Amniotic epithelial cell (primary cell): ENCODE measurements at regions not wholly inside any gene's neighbourhood (a gene's known extent, or its start where the extent isn't known, plus 50 kb on each side); places are given as distances from the start of the nearest gene placed in this dataset.
"Not testable (repeated sequence)": the region's sequence is repeated elsewhere in the genome, so short reads cannot be mapped to it uniquely, and the experiment has no call there.

Experiments
- DNase-seq: peaks from one replicate; pipeline ENCODE4 v3.0.0-alpha.2; 2010; ENCODE audit warnings: low read depth

DNA sequence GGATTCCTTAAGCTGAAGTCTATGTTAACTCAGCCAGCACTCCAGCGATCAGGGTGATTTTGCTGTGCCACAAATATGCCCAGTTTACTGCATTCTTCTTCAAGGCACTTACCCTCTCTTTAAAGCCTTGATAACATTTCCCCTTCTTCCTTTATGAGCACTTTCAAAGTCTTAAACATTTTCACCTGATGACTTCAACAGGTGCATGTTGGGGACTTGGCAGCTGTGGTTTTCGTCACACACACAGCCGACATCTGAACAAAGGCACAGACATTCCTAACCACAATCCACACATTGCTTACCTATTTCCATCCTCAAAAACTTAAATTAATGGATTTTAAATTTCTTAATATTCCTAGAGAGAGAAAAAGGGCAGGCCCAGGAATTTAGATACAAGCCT lies 331.5 kb downstream of the CRPPA start:
- DNase-seq = no peak

DNA sequence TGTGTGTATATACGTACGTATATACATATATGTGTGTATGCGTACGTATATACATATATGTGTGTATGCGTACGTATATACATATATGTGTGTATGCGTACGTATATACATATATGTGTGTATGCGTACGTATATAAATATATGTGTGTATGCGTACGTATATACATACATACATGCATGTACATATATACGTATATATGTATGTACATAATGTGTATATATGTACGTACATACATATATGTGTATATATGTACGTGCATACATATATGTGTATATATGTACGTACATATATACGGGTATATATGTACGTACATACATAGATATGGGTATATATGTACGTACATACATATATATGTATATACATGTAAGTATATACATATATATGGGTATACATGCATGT lies 332.1 kb downstream of the CRPPA start:
- DNase-seq = no peak

DNA sequence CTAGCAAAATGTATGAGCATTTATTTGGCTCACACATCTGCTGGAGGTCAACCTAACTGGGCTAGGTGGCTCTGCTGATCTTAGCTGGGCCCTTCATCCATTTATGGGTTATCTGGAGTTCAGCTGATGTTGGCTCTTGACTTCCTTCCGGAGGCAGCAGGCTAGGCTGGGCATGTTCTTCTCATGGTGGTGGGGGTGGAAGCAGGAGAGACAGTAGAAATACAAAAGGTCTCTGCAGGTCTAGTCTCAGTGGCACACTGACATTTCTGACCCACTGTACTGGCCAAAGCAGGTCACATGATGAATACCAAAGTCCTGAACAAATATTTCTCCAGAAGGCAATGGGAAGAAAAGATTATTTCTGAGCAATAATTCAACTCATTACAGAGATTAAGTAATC lies 334.6 kb downstream of the CRPPA start:
- DNase-seq = no peak

DNA sequence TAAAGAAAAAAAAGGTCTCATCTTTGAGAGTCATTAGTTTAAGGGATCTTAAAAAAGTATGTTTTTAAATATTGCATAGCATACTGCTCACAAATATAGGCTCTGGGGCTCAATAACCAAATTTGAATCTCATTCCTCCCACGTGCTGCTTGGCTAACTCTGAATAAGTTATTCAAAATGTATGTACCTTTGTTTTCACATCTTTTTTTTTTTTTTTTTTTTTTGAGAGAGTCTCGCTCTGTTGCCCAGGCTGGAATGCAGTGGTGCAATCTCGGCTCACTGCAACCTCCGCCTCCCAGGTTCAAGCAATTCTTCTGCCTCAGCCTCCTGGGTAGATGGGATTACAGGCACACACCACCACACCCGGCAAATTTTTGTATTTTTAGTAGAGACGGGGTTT lies 335.6 kb downstream of the CRPPA start:
- DNase-seq = not testable (repeated sequence)

DNA sequence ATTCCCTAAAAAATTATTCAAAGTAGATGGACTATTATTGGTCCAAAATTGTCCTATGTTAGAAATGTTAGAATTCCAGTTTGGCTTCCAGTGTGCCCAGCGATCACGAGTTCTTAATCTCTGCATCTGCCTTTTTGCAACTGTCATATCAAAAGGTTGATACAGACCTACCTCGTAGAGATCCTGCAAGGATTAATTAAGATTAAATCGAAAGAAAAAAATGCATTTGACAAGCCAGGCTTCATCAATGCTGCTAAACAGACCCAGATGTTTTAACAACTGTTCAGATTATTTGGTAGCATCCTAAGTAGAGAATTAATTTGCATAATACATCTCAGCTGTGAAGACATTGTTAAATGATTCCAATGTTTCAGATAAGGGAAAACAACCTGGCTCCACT lies 336.5 kb downstream of the CRPPA start:
- no peak for DNase-seq

DNA sequence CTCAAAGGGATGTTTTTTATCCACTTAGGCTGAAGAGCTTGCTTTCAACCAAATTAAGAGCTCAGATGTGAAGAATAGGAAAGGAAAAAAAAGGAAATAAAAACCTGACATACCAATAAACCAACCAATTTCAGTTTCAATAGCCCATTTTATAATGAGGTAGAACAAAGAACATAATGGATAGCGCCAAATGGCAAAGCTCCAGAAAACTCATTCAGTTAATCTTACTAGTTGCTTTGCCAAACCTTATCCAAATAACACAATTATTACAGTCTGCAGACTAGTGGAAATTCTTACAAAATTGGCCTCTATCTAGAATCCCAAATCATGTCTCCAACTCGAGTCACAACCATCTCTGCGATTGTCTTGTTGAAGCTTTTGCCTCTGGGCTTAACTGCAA lies 337.0 kb downstream of the CRPPA start:
- no peak for DNase-seq

DNA sequence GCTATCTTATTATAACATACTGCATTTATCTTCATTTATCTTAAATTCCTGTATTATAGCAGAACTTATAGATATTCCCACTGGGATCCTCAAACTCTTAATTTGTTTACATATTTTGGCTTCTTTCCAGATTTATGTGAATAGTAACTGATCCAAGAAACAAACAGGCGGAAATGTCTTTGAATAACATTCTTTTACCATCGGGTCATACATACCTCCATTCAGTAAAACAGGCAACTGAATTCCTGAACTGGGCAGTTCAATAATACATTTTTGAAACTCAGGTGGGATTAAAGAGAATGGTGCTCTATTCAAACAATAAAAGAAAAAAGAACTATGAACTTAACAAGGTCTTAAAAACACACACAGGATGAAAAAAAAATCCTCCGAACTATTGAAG lies 337.4 kb downstream of the CRPPA start:
- peak; percentile 24 for DNase-seq

DNA sequence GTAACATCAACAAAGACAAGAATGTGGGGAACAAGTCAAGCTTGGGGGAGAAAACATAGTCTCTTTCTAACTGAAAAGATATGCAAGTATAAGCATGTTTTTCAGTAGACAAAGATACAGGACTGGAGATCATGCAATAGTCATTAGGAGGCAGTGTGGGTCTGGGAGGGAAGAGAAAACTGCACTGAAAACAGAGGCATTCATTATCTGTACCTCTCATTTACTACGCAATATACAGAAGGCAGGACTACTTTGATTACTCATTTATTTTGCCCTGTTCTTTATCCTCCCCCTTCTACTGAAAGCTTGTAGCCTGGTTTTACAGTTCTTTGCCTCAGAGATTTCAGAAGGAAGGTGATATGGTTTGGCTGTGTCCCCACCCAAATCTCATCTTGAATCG lies 341.2 kb downstream of the CRPPA start:
- peak; percentile 70 for DNase-seq

DNA sequence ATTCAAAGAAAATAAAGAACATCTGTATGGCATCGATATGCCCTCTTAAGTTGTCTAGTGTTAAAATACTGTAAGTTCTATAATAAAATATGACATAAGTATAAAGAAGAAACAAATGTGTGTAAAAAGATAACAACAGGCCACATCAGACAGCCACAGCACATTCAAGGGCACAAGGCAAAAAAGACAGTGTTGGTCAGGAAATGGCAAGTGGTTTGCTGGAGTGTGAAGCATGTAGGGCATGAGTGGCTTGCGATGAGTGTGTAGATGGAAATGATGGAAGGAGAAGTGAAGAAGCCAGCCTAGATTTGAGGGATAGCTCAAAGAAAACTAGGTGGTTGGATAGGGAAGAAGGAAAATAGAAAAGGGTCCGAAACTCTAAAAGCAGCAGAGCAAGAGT lies 341.6 kb downstream of the CRPPA start:
- DNase-seq = no peak

DNA sequence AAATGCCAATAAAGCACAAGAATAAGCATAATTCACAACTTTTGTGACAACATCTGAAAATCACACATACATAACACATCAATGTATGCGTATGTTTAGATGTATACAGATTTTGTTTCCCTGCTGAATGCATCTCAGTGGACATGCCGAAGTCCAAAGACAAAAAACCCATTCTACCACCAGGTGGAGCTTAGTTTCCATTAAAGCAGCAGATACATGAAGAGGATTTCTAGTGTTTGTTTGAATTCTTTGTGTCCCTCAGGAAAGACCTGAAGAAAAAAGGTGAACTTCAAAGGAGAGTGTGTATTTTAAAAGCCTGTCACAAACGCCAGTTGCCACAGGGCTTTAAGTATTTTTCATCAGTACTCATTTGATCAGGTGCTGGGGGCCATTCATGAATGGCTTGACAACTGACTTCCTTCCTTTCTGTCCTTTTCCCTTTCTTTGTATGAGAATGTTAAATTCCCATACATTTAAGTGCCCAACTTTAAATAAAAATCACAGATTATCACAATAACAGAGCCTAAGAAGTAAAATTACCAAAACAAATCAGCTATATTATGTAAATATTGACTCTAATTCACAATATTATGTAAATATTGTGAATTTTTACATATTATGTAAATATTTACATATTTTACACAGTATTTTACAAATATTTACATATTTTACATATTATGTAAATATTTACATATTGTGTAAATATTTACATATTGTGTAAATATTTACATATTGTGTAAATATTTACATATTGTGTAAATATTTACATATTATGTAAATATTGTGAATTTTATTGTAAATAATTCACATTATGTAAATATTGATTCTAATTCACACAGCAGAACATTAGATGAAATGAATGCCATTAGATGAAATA lies 343.0 kb downstream of the CRPPA start:
- DNase-seq = peak; percentile 64

DNA sequence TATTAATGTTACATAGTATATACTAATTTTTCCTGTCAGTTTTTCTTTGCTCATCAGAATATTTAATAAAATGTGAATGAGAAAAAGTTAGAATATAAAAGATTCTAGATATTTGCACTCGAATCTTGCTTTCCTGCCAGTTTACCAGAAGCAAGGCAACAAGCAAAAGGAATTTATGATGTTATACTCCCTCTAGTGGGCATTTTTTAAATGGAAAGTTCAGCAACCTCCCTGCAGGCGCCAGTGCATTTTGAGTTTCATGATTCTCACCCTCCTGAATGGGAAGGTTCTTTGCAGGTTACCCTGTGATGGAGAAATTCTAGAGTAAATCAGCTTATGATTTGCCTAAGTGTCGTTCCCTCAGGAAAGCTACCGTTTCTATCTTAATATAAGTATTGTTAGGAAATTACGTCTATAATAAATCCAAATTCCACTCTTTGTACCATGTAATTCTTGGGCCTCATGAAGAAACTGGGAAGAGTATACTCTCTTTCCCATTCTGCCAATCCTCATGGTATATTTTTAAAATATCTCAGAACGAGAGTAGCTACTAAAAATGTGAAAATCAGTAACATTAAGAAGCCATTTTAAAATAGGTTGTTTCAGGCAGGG lies 350.0 kb downstream of the CRPPA start:
- peak; percentile 60 for DNase-seq

DNA sequence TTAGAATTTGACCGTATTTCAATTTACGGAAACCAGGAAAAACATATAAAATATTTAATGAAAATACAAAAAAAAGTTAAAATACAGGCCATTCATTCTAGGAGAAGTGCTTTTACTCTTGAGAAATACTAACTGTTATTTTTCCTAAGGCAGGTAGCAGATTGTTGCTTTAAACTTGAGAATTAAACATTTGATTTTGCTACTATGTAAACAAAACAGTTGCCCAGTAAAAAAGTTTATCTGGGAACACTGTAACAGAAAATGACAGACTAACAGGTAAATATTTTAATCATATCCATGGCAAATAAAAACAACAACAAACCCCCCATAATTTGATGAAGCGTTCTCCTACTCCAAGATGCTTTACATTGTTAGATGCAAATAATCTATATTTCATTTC lies 350.5 kb downstream of the CRPPA start:
- no peak for DNase-seq

DNA sequence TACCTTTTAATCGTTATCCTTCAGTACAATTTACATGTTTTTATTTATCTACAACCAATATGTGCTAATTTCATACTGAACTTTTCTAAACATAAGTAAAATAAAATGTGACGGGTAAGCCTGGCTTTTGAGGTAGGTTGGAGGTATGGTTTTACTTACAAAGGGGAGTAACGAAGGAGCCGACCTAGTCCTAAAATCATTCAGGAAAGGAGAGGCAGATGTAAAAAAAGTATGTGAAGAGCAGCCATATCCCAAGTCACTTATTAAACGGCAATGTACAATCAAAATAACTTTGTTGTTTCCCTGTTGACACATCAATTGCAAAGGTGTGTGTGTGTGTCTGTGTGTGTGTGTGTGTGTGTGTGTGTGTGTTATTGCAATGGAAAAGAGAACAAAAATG lies 351.3 kb downstream of the CRPPA start:
- DNase-seq = no peak

DNA sequence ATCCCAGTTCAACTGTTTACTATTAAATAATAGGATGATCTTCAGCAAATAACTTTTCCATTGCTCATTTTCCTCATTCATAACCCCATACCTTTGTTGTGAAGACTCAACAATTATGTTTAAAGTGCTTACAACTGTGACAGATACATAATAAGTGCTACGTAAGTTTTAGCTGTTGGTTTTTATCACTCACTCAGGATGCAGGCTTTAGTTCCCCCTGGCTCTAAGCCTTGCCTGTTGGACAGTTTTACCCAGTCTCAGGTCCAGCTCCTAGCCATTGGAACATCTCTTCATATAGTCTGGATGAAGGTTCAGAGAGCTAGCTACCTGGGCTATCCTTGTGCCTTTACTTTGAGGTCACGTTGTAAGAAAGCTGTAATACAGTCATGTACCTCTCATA lies 353.2 kb downstream of the CRPPA start:
- DNase-seq = no peak

DNA sequence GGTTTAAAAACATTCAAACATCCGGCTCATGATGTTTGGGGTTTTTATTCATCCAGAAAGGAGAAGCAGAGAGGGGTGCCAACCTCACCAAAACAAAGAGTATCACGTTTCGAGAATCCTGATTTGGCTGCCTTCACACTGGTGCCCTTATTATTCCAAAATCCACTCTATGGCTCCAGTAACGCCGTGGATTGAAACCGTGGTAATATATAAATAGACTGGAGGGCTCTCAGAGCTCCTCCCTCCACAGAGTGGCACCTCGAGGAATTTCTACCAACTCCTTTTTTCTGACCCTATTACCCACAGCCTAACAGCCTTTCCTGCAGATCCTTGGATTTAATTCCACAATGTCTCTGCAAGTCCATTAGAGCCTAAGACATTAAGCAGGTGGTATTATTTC lies 353.6 kb downstream of the CRPPA start:
- DNase-seq = no peak

DNA sequence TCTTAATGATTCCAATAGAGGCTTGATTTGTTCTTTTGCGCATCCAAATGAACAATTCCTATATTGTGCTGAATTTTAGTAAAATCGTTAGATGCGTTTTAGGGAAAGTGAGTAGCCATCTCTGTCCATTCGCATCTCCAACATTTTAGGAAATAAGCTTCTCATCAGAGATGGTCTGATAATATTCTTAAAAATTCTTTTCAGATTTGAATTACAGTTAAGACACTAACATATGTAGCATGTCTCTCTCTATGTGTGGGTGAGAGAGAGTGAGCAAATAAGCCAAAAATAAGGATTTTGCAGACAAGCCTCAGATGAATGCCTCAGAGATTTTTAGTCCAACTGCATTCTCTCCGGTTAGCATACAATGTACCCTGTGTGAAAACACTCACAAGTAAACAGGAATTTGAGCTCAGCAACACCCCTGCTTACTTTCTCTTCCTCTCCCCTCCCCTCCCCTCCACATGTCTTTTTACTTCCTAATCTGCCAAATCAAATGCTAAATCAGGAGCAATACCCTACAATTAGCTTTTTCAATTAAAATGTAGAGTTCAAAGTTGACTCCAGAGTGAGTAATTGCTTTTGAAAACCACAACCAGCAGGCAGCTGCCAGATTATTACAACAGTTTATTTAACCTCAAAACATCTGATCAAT lies 354.4 kb downstream of the CRPPA start:
- DNase-seq = peak; percentile 33

DNA sequence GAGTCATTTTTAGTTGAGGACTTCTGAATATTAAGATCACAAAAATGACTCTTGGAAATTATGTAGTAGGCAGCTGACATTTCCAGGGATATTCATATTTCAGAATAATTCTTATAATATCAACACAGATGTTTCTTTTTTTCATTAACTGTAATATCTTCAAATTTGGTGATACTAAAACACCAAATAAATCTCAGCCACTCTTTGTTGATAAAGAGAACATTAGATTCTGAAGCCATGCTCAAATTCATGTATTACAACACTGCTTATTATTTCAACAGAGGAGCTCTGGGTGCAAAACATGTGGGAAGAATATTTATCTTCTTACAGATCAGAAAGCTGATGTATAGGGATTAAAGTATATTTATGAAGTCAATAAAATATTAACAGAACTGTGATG lies 355.4 kb downstream of the CRPPA start:
- no peak for DNase-seq

DNA sequence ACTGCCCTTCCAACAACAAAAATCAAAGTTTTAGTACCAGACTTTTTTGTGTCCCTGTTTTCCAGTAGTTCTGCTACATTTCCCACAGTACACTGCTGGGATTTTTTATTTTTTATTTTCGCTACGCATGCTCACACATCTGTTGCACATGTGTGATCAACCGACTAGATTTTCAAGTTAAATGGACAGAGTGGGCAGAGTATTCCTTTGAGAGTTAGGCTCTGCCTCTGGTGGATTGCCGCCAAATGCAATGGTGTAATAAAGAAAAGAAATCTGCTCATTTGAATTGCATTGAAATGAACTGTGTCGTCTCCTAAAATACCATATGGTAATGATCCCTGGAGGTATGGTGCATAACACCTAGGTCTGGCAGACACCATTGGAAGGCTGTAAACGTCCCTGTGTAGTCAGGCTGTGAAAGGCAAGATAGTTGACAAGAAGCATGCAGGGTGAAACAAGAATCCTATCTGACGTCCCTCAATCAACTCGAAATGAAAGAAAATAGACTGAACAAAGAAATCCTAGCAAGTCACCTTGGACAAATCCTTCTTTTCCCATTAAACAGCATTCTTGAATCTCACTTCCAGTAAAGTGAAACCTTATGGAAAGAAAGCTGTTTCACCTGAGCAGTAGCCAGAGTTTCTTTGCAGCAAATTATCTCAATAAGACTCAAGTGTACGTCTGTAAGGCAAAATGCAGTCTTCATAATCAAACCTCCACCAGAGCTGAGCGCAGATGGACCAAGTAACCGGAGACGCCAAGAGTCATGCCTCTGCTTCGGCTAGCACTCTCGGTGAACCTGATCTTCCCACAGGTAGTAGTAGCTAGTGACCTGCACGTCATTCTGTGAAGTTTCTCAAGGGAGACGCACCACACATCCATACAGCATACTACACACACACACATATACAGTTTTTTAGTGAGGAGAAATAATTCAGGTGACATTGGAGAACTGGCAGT lies 357.3 kb downstream of the CRPPA start:
- DNase-seq = no peak

DNA sequence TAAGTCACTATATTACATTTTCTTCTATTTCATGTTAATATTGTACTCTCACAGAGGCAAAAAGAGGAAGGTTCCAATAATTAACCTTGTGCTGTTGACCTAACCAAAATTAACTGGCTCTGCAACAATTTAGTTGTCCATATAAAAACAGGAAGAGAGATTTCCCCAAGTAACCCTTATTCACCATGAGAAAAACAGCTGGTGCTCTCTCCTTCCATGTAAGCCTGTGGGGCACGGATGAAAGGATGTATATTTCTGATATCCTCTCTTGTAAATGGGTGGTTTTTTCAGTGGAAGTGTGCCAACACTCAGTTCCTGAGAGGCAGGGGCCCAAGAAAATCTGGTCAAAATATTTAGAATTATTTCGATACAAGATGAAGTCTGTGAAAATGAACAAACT lies 358.1 kb downstream of the CRPPA start:
- DNase-seq = no peak

DNA sequence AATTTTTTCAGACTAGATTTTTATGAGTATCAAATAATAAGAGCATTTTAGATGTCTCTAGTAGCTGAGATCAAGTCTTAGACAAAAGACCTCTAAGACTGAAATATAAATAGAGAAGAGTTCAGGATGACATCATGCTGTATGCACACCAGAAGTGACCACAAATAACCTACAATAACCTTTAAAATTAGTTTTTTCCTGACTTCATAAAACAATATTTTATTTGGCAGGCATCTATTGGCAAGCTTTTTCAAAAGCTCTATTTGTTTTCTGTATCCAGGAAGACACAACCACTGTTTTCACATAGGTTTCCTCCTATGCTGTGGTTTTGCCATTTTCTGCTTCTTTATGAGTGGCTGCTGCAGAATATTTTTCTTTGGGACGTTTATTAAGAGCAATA lies 359.1 kb downstream of the CRPPA start:
- DNase-seq = no peak

DNA sequence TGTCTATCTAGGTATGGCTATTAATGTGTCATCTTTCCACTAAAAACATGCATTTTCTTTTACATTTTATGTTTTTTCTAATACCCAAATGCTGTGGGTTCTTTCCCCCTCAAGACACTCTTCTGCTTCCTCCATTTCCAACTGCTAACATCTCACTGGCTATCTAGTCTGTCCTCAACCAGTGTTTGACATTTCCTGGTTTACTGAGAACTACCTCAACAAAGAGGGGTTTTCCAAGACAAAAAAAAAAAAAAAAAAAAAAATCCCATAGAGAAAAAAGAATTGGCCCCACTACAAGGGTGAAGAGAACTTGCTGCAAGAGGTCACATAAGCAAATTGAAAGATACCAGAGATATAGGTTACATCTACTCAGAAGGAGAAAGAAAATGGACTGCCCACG lies 359.7 kb downstream of the CRPPA start:
- no peak for DNase-seq

DNA sequence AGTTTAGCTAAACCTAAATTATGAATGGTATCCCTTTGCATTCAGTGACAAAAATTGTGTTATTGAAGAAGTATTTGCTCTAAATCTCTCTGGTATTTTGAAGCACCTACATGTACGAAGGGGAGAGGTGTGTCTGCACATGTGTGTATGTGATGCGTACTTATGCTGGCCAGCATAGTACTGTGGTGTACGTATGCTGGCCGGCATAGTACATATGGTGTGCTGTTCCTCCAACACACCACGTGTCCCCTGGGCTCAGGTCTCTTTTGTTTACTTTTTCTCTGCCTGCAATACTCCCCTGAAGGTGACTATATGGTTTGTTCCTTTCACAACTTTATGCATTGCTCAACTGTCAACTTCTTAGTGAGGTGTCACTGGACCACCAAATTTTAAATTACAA lies 360.3 kb downstream of the CRPPA start:
- DNase-seq = no peak
